ENCODE measurements at regions not wholly inside any gene's neighbourhood (a gene's known extent, or its start where the extent isn't known, plus 50 kb on each side); places are given as distances from the start of the nearest gene placed in this dataset.

DNA sequence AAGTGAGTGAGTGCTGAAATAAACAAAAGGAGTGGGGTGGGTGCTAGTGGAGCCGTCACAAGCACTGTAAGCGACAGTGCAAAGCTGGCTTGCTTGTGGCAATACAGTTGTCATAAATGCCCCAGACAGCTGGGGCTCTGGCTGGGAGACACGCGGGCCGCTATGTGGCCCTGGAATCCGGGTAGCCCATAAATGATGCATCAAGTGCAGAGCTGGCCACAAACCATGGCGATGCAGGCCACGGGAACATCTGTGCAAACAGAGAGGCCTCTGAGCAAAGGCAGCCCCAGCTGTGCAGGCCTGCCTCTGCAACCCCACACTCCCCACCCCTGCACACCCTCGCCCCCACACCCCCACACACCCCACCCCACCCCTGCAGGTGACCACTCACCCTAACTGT, 349.2 kb upstream of the ID2 start:
- no peak for TF ChIP-seq FOXM1 (IDR thresholded peaks at IDR 0.05; ENCODE audit: low read depth)
- TF ChIP-seq FOXM1 (CRISPR knock-in tag; IDR thresholded peaks at IDR 0.05; ENCODE audit: low read depth) = no peak
- no peak for TF ChIP-seq POLR2A (conservative IDR thresholded peaks at IDR 0.05)
- no peak for TF ChIP-seq CREB1 (IDR thresholded peaks at IDR 0.05)
- no peak for TF ChIP-seq CREB1 (CRISPR knock-in tag; IDR thresholded peaks at IDR 0.05)
- TF ChIP-seq, protein P1, sequence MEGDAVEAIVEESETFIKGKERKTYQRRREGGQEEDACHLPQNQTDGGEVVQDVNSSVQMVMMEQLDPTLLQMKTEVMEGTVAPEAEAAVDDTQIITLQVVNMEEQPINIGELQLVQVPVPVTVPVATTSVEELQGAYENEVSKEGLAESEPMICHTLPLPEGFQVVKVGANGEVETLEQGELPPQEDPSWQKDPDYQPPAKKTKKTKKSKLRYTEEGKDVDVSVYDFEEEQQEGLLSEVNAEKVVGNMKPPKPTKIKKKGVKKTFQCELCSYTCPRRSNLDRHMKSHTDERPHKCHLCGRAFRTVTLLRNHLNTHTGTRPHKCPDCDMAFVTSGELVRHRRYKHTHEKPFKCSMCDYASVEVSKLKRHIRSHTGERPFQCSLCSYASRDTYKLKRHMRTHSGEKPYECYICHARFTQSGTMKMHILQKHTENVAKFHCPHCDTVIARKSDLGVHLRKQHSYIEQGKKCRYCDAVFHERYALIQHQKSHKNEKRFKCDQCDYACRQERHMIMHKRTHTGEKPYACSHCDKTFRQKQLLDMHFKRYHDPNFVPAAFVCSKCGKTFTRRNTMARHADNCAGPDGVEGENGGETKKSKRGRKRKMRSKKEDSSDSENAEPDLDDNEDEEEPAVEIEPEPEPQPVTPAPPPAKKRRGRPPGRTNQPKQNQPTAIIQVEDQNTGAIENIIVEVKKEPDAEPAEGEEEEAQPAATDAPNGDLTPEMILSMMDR (IDR thresholded peaks at IDR 0.05 in 2 of 3, conservative IDR thresholded peaks at IDR 0.05 in 1 of 3; ENCODE audit: insufficient read depth in 2 of 3, low read depth in 1 of 3, low read length in 3 of 3) = no peak
- TF ChIP-seq, protein P2, sequence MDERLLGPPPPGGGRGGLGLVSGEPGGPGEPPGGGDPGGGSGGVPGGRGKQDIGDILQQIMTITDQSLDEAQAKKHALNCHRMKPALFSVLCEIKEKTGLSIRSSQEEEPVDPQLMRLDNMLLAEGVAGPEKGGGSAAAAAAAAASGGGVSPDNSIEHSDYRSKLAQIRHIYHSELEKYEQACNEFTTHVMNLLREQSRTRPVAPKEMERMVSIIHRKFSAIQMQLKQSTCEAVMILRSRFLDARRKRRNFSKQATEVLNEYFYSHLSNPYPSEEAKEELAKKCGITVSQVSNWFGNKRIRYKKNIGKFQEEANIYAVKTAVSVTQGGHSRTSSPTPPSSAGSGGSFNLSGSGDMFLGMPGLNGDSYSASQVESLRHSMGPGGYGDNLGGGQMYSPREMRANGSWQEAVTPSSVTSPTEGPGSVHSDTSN (CRISPR knock-in tag; IDR thresholded peaks at IDR 0.05; ENCODE audit: low read depth) = no peak
- TF ChIP-seq, protein P2 (tag; conservative IDR thresholded peaks at IDR 0.05; ENCODE audit: low read depth) = no peak
- no peak for TF ChIP-seq POLR2AphosphoS5 (IDR thresholded peaks at IDR 0.05; ENCODE audit: control insufficient read depth, insufficient read depth, low read depth, low read length)
- no peak for TF ChIP-seq BHLHE40 (IDR thresholded peaks at IDR 0.05; ENCODE audit: low read length)
- TF ChIP-seq KLF16 (IDR thresholded peaks at IDR 0.05) = no peak
- TF ChIP-seq MYC (IDR thresholded peaks at IDR 0.05; ENCODE audit: low read depth, low read length) = no peak
- no peak for TF ChIP-seq MYC (CRISPR knock-in tag; IDR thresholded peaks at IDR 0.05; ENCODE audit: borderline replicate concordance, low read depth)
- no peak for TF ChIP-seq KAT8 (IDR thresholded peaks at IDR 0.05; ENCODE audit: low read depth)
- no peak for TF ChIP-seq POLR2G (IDR thresholded peaks at IDR 0.05; ENCODE audit: low read depth, low read length)
- TF ChIP-seq ASH1L (IDR thresholded peaks at IDR 0.05; ENCODE audit: borderline replicate concordance, low read depth, partially characterized antibody) = no peak
- TF ChIP-seq RFX5 (IDR thresholded peaks at IDR 0.05; ENCODE audit: low read depth, low read length) = no peak

All from K562 (cell line).